HG02884 (cell line): ENCODE measurements at regions not wholly inside any gene's neighbourhood (a gene's known extent, or its start where the extent isn't known, plus 50 kb on each side); places are given as distances from the start of the nearest gene placed in this dataset.
"Not testable (repeated sequence)": the region's sequence is repeated elsewhere in the genome, so short reads cannot be mapped to it uniquely, and the experiment has no call there.

Experiments
- ATAC-seq: cut with Tn5 transposase; IDR thresholded peaks from one replicate; pipeline ENCODE4 v1.9.1; 2021; ENCODE audit warnings: mild to moderate bottlenecking, moderate library complexity; ENCODE audit not compliant: unreplicated experiment

GRCh38 chr18:67455890-67456501 is 60.5 kb downstream of the DSEL start:
- no peak for ATAC-seq

- no peak for ATAC-seq
These were observed 62.6 kb downstream of the DSEL start for GRCh38 chr18:67453901-67454300.

GRCh38 chr18:67451960-67452359 is 64.6 kb downstream of the DSEL start:
- ATAC-seq = no peak

- ATAC-seq = not testable (repeated sequence)
These were observed 65.4 kb downstream of the DSEL start for GRCh38 chr18:67451101-67451500.

- no peak for ATAC-seq
These were observed 82.5 kb downstream of the DSEL start for GRCh38 chr18:67433971-67434370.

GRCh38 chr18:67432806-67433205 is 83.7 kb downstream of the DSEL start:
- ATAC-seq = no peak

GRCh38 chr18:67428805-67429204 is 87.7 kb downstream of the DSEL start:
- no peak for ATAC-seq

GRCh38 chr18:67428158-67428557 is 88.4 kb downstream of the DSEL start:
- no peak for ATAC-seq

GRCh38 chr18:67426486-67426885 is 90.0 kb downstream of the DSEL start:
- no peak for ATAC-seq

- ATAC-seq = no peak
These were observed 90.8 kb downstream of the DSEL start for GRCh38 chr18:67425672-67426071.

- no peak for ATAC-seq
These were observed 94.9 kb downstream of the DSEL start for GRCh38 chr18:67421651-67422050.

- ATAC-seq = peak; percentile 82
These were observed 98.5 kb downstream of the DSEL start for GRCh38 chr18:67417864-67418523.

GRCh38 chr18:67411116-67411515 is 105.4 kb downstream of the DSEL start:
- ATAC-seq = no peak

- no peak for ATAC-seq
These were observed 106.1 kb downstream of the DSEL start for GRCh38 chr18:67410075-67411070.

- ATAC-seq = no peak
These were observed 108.3 kb downstream of the DSEL start for GRCh38 chr18:67408240-67408639.

GRCh38 chr18:67406714-67407113 is 109.8 kb downstream of the DSEL start:
- no peak for ATAC-seq

GRCh38 chr18:67402543-67402942 is 114.0 kb downstream of the DSEL start:
- ATAC-seq = no peak

GRCh38 chr18:67400502-67401117 is 115.9 kb downstream of the DSEL start:
- no peak for ATAC-seq

- no peak for ATAC-seq
These were observed 130.5 kb downstream of the DSEL start for GRCh38 chr18:67386032-67386431.

GRCh38 chr18:67385455-67385854 is 131.1 kb downstream of the DSEL start:
- ATAC-seq = no peak

- not testable (repeated sequence) for ATAC-seq
These were observed 132.5 kb downstream of the DSEL start for GRCh38 chr18:67384057-67384456.
